ENCODE measurements at regions not wholly inside any gene's neighbourhood (a gene's known extent, or its start where the extent isn't known, plus 50 kb on each side); places are given as distances from the start of the nearest gene placed in this dataset.
A peak's percentile ranks its signal among the peaks of the same experiment; 100 is the strongest.

GRCh38 chr4:37771771-37772170, 54.7 kb upstream of the PGM2 start:
- in situ Hi-C loops (cut with MboI; ENCODE audit: low pct_ligation_motif_present in 1 of 4, low pct_unique_long_range_greater_than_20kb in 1 of 4, low sequenced_read_pairs in 3 of 4), result loop anchor here in 1 of 4 donors (10.0 kb wide), 1 partner anchor 167 kb away; no protein-coding TSS in a partner anchor
- Histone ChIP-seq H3K9me3 (no peaks in the 10 kb centered on the region), H3K27me3 (no peaks in the 10 kb centered on the region), H3K36me3 (no peaks in the 10 kb centered on the region), H3K4me3 (no peak overlapping the region), H3K27ac (no peak overlapping the region), H3K4me1 (no peaks in the 10 kb centered on the region)
- intact Hi-C loops (cut with DNase I; ENCODE audit: low total_unique reads), result no loop called here
- TF ChIP-seq POLR2AphosphoS5 (IDR thresholded peaks at IDR 0.05) (no peak), EP300 (IDR thresholded peaks at IDR 0.05; ENCODE audit: low read depth) (no peak), POLR2A (IDR thresholded peaks at IDR 0.05) (no peak), CTCF (IDR thresholded peaks at IDR 0.05) (no peak)
- WGBS, 2 donors (ENCODE audit: low coverage in 1 of 2), result 77 to 90% methylated on average over 2 of the region's 2 CpGs
- no peak for DNase-seq

DNA sequence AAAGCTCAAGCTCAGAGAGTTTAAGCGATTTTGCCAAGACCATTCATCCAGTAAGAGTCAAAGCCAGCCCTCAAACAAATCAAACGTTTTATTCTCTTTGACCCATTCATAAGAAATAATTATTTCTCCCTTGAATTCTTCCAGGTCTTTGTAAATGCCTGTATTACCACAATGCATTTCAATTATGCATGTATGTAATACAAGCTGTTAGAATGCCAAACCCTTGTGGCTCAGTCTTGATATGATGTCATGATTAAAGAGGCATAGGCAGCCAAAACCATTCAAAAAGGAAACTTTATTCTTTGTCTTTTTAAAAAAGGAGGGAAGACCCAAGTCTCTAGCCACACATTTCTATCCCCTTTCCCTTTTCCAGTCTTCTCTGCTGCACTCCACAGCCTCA, 56.5 kb upstream of the PGM2 start:
- Histone ChIP-seq H3K27me3 (no peaks in the 10 kb centered on the region), H3K4me1 (no peaks in the 10 kb centered on the region), H3K36me3 (no peaks in the 10 kb centered on the region), H3K4me3 (no peak overlapping the region), H3K9me3 (no peaks in the 10 kb centered on the region), H3K27ac (no peak overlapping the region)
- 67 to 82% methylated on average over 2 of the region's 2 CpGs for WGBS, 2 donors (ENCODE audit: low coverage in 1 of 2)
- TF ChIP-seq POLR2AphosphoS5 (IDR thresholded peaks at IDR 0.05) (no peak), POLR2A (IDR thresholded peaks at IDR 0.05) (no peak), CTCF (IDR thresholded peaks at IDR 0.05) (no peak), EP300 (IDR thresholded peaks at IDR 0.05; ENCODE audit: low read depth) (no peak)
- in situ Hi-C loops (cut with MboI; ENCODE audit: low pct_ligation_motif_present in 1 of 4, low pct_unique_long_range_greater_than_20kb in 1 of 4, low sequenced_read_pairs in 3 of 4) (loop anchor here in 1 of 4 donors (10.0 kb wide), 1 partner anchor 165 kb away; no protein-coding TSS in a partner anchor), intact Hi-C loops (cut with DNase I; ENCODE audit: low total_unique reads) (no loop called here)
- no peak for DNase-seq

DNA sequence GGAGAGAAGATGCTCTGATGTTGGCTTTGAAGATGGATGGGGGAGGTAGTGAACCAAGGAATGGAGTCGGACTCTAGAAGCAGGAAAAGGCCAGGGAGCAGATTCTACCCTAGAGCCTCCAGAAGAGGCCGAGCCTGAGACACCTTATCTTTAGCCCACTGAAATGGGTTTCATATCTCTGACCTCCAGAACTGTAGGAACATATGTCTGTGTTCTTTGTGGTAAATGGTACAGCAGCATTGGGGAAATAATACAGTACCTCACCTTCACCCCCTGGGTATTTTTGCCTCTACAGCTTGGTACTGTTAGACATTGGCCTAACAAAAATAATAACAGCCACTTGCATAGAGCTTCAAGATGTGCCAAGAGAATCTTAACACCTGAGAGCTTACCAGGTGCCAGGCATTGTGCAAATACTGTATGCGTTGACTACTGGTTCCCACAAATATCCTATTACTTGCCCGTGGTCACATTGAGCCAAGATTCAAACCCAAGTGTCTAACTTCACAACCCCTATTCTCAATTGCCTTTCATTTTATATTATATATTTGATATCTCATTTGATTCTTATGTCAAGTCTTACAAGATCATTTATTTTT, 57.0 kb upstream of the PGM2 start:
- Histone ChIP-seq H3K4me3 (no peak overlapping the region), H3K9me3 (no peaks in the 10 kb centered on the region), H3K27me3 (no peaks in the 10 kb centered on the region), H3K36me3 (no peaks in the 10 kb centered on the region), H3K27ac (no peak overlapping the region), H3K4me1 (no peaks in the 10 kb centered on the region)
- intact Hi-C loops (cut with DNase I; ENCODE audit: low total_unique reads) (no loop called here), in situ Hi-C loops (cut with MboI; ENCODE audit: low pct_ligation_motif_present in 1 of 4, low pct_unique_long_range_greater_than_20kb in 1 of 4, low sequenced_read_pairs in 3 of 4) (no loop called here)
- no peak for DNase-seq
- WGBS, 2 donors (ENCODE audit: low coverage in 1 of 2), result 94 to 96% methylated on average over 3 to 4 of the region's 4 CpGs
- TF ChIP-seq CTCF (IDR thresholded peaks at IDR 0.05), result no peak
- TF ChIP-seq POLR2AphosphoS5 (IDR thresholded peaks at IDR 0.05), result no peak
- TF ChIP-seq EP300 (IDR thresholded peaks at IDR 0.05; ENCODE audit: low read depth), result no peak
- TF ChIP-seq POLR2A (IDR thresholded peaks at IDR 0.05), result no peak

GRCh38 chr4:37767546-37767945, 58.9 kb upstream of the PGM2 start:
- in situ Hi-C loops (cut with MboI; ENCODE audit: low pct_ligation_motif_present in 1 of 4, low pct_unique_long_range_greater_than_20kb in 1 of 4, low sequenced_read_pairs in 3 of 4) (no loop called here), intact Hi-C loops (cut with DNase I; ENCODE audit: low total_unique reads) (no loop called here)
- Histone ChIP-seq H3K27ac (no peak overlapping the region), H3K4me3 (no peak overlapping the region), H3K9me3 (no peaks in the 10 kb centered on the region), H3K36me3 (no peaks in the 10 kb centered on the region), H3K4me1 (no peaks in the 10 kb centered on the region), H3K27me3 (no peaks in the 10 kb centered on the region)
- DNase-seq, result peak; percentile 57
- 34% methylated on average over 5 of the region's 5 CpGs; no CpG with 5 or more reads in 1 of the 2 donors for WGBS, 2 donors (ENCODE audit: low coverage in 1 of 2)
- TF ChIP-seq EP300 (IDR thresholded peaks at IDR 0.05; ENCODE audit: low read depth) (no peak), POLR2A (IDR thresholded peaks at IDR 0.05) (no peak), CTCF (IDR thresholded peaks at IDR 0.05) (no peak), POLR2AphosphoS5 (IDR thresholded peaks at IDR 0.05) (no peak)

Data from transverse colon (tissue), 4 donors.